ENCODE measurements at regions not wholly inside any gene's neighbourhood (a gene's known extent, or its start where the extent isn't known, plus 50 kb on each side); places are given as distances from the start of the nearest gene placed in this dataset.

DNA sequence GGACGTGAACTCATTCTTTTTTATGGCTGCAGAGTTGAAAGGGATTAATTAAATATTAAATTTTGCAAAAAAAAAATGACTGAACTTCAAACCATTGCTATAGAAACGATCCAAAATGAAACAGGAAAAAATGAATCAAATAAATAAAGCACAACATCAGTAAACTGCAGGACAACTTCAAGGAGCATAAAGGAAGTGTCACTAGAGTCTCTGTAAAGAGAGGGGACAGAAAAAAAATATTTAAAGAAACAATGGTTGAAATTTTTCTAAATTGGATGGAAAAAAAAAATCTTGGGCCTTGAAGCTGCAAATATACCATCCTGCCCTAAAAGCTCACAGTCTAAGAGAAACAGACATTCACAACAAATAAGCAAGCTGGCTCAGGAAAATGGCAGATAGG lies 339.3 kb upstream of the INTU start:
- TF ChIP-seq CTCF (IDR thresholded peaks at IDR 0.05), result no peak
- no peak for TF ChIP-seq POLR2AphosphoS5 (IDR thresholded peaks at IDR 0.05; ENCODE audit: insufficient read depth in 1 of 2, low read depth in 1 of 2)
